ENCODE measurements at regions not wholly inside any gene's neighbourhood (a gene's known extent, or its start where the extent isn't known, plus 50 kb on each side); places are given as distances from the start of the nearest gene placed in this dataset.

DNA sequence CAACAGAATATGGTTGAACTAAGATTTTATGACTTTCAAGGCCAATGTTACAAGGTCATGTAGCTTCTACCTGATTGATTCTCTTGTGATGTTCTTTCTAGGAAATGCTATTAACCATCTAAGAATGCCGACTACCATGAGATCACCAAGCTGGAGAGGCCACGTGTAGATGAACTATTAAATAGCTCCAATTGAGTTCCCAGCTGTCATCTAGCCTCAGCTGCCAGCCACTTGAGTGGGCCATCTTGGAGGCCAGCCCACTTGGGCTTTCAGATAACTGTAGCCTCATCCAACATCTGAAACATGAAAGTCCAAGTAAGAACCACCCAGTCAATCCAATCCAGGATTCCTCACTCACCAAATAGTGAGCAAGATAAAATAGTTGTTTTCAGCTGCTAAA is 376.9 kb upstream of the TMEFF2 start:
- TF ChIP-seq KLF16 (CRISPR knock-in tag; IDR thresholded peaks at IDR 0.05) (no peak), BCL6 (CRISPR knock-in tag; IDR thresholded peaks at IDR 0.05) (peak; percentile 69), KLF11 (CRISPR knock-in tag; IDR thresholded peaks at IDR 0.05) (no peak)
- Histone ChIP-seq H3K4me2 (ENCODE audit: low read depth, low read length) (no peak overlapping the region), H4K20me1 (ENCODE audit: insufficient read depth, low read length) (no peaks in the 10 kb centered on the region), H3K79me2 (ENCODE audit: insufficient read depth, low read length) (no peaks in the 10 kb centered on the region), H3K4me1 (ENCODE audit: insufficient read depth, low read length) (no peaks in the 10 kb centered on the region), H3K4me3 (replicated peaks in 1 of 3; ENCODE audit: insufficient read depth in 1 of 3, low read depth in 2 of 3, low read length in 3 of 3) (no peak overlapping the region), H3K9ac (ENCODE audit: insufficient read depth, low read depth, low read length) (no peak overlapping the region), H3K9me3 (ENCODE audit: low read length) (no peaks in the 10 kb centered on the region), H3K27me3 (ENCODE audit: control insufficient read depth in 1 of 2, insufficient read depth in 2 of 2, low read length in 2 of 2) (no peaks in the 10 kb centered on the region), H3K27ac (ENCODE audit: extremely low read length, insufficient read depth, low read length) (no peak overlapping the region), H2AFZ (ENCODE audit: low read length) (no peak overlapping the region), H3K36me3 (replicated peaks in 1 of 2; ENCODE audit: control insufficient read depth in 1 of 2, insufficient read depth in 2 of 2, low read length in 2 of 2) (no peaks in the 10 kb centered on the region)
- intact Hi-C loops (cut with micrococcal nuclease; ENCODE audit: unreplicated experiment) (no loop called here), in situ Hi-C loops (cut with HindIII; ENCODE audit: extremely low pct_ligation_motif_present, low pct_unique_long_range_greater_than_20kb) (no loop called here)
- ChIA-PET POLR2A (no interaction called here), CTCF (ENCODE audit: low intra/inter-chr PET ratio, low total read pairs) (no interaction called here)
- DNase-seq (ENCODE audit: low spot score), result no peak
- no TSS peak for BruUV-seq (replicated peaks)
- no peak for ATAC-seq
- WGBS (ENCODE audit: low lambda C conversion rate), result 33% methylated on average over 2 of the region's 2 CpGs
- FAIRE-seq, result no peak

- CTCF ChIA-PET (ENCODE audit: low intra/inter-chr PET ratio, low total read pairs), result no interaction called here
- Histone ChIP-seq H3K4me3 (replicated peaks in 1 of 3; ENCODE audit: insufficient read depth in 1 of 3, low read depth in 2 of 3, low read length in 3 of 3) (no peak overlapping the region), H3K27ac (ENCODE audit: extremely low read length, insufficient read depth, low read length) (no peak overlapping the region), H2AFZ (ENCODE audit: low read length) (no peak overlapping the region), H3K36me3 (replicated peaks in 1 of 2; ENCODE audit: control insufficient read depth in 1 of 2, insufficient read depth in 2 of 2, low read length in 2 of 2) (no peaks in the 10 kb centered on the region), H3K27me3 (ENCODE audit: control insufficient read depth in 1 of 2, insufficient read depth in 2 of 2, low read length in 2 of 2) (no peaks in the 10 kb centered on the region), H3K9ac (ENCODE audit: insufficient read depth, low read depth, low read length) (no peak overlapping the region), H3K79me2 (ENCODE audit: insufficient read depth, low read length) (no peaks in the 10 kb centered on the region), H3K4me2 (ENCODE audit: low read depth, low read length) (no peak overlapping the region), H3K4me1 (ENCODE audit: insufficient read depth, low read length) (no peaks in the 10 kb centered on the region), H3K9me3 (ENCODE audit: low read length) (no peaks in the 10 kb centered on the region), H4K20me1 (ENCODE audit: insufficient read depth, low read length) (no peaks in the 10 kb centered on the region)
- ATAC-seq, result no peak
- in situ Hi-C loops (cut with HindIII; ENCODE audit: extremely low pct_ligation_motif_present, low pct_unique_long_range_greater_than_20kb), result no loop called here
- no TSS peak for BruUV-seq (replicated peaks)
- FAIRE-seq, result no peak
- intact Hi-C loops (cut with micrococcal nuclease; ENCODE audit: unreplicated experiment), result no loop called here
- 0% methylated on average over 1 of the region's 1 CpG for WGBS (ENCODE audit: low lambda C conversion rate)
- POLR2A ChIA-PET, result no interaction called here
- no peak for DNase-seq (ENCODE audit: low spot score)
- TF ChIP-seq, protein P1, sequence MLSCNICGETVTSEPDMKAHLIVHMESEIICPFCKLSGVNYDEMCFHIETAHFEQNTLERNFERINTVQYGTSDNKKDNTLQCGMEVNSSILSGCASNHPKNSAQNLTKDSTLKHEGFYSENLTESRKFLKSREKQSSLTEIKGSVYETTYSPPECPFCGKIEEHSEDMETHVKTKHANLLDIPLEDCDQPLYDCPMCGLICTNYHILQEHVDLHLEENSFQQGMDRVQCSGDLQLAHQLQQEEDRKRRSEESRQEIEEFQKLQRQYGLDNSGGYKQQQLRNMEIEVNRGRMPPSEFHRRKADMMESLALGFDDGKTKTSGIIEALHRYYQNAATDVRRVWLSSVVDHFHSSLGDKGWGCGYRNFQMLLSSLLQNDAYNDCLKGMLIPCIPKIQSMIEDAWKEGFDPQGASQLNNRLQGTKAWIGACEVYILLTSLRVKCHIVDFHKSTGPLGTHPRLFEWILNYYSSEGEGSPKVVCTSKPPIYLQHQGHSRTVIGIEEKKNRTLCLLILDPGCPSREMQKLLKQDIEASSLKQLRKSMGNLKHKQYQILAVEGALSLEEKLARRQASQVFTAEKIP (CRISPR knock-in tag; IDR thresholded peaks at IDR 0.05; ENCODE audit: borderline replicate concordance), result no peak
- no peak for TF ChIP-seq ZNF44 (CRISPR knock-in tag; IDR thresholded peaks at IDR 0.05)
- no peak for TF ChIP-seq ZNF430 (CRISPR knock-in tag; IDR thresholded peaks at IDR 0.05)
- no peak for TF ChIP-seq MXD3 (CRISPR knock-in tag; IDR thresholded peaks at IDR 0.05)
- TF ChIP-seq ZNF407 (CRISPR knock-in tag; IDR thresholded peaks at IDR 0.05; ENCODE audit: not compliant biosample characterization), result no peak
- no peak for TF ChIP-seq PPARG (CRISPR knock-in tag; conservative IDR thresholded peaks at IDR 0.05)
- no peak for TF ChIP-seq ATM (IDR thresholded peaks at IDR 0.05; ENCODE audit: borderline replicate concordance)
Measured at GRCh38 chr2:192570788-192571187, 376.1 kb upstream of the TMEFF2 start.
